Keratinocyte (primary cell): ENCODE measurements at regions not wholly inside any gene's neighbourhood (a gene's known extent, or its start where the extent isn't known, plus 50 kb on each side); places are given as distances from the start of the nearest gene placed in this dataset.

Source experiments
- DNase-seq: peaks from one replicate; pipeline ENCODE4 v3.0.0-alpha.2; 2011; ENCODE audit warnings: low read depth, missing footprints, low spot score
- FAIRE-seq: peaks from 2 replicates; lab custom pipeline; 2011; peaks lifted over from hg19 to GRCh38; lab: Jason Lieb, UNC
- H2AFZ ChIP-seq: 2 replicates; pipeline ENCODE4 v1.6.0; 2012; ENCODE audit warnings: low read length, control low read depth, inconsistent platforms; ENCODE audit not compliant: control insufficient read depth
- H3K27ac ChIP-seq: 2 replicates; pipeline ENCODE4 v1.5.1; 2011; ENCODE audit warnings: low read length; ENCODE audit not compliant: control insufficient read depth, insufficient read depth
- H3K27me3 ChIP-seq: 3 replicates; pipeline ENCODE4 v1.6.0; 2011; ENCODE audit warnings: low read length; ENCODE audit not compliant: control insufficient read depth, insufficient read depth; ENCODE audit errors: extremely low read depth
- H3K36me3 ChIP-seq, 2 experiments: 2 replicates in 1 of 2; 3 replicates in 1 of 2; pipeline ENCODE4 v1.5.1; 2011; ENCODE audit warnings: low read length in 2 of 2, mild to moderate bottlenecking in 1 of 2; ENCODE audit not compliant: control insufficient read depth in 2 of 2, insufficient read depth in 2 of 2; ENCODE audit errors: extremely low read depth in 1 of 2
- H3K4me1 ChIP-seq: 3 replicates; pipeline ENCODE4 v1.5.1; 2011; ENCODE audit warnings: low read length; ENCODE audit not compliant: control insufficient read depth, insufficient read depth; ENCODE audit errors: extremely low read depth
- H3K4me2 ChIP-seq: 3 replicates; pipeline ENCODE4 v1.6.0; 2011; ENCODE audit warnings: low read depth, low read length; ENCODE audit not compliant: control insufficient read depth, insufficient read depth; ENCODE audit errors: extremely low read depth
- H3K4me3 ChIP-seq, 3 experiments: fragments of 200-600 bp in 1 of 3; sonication (generic) in 1 of 3; 2 replicates in 2 of 3; 3 replicates in 1 of 3; pipeline ENCODE4 v1.5.1; 2011 to 2016; ENCODE audit warnings: low read length in 3 of 3, mild to moderate bottlenecking in 3 of 3, control low read depth in 2 of 3, inconsistent platforms in 1 of 3, low read depth in 1 of 3, mixed read lengths in 1 of 3, mixed run types in 1 of 3, moderate library complexity in 1 of 3; ENCODE audit not compliant: control insufficient read depth in 2 of 3, insufficient read depth in 2 of 3; ENCODE audit errors: extremely low read depth in 1 of 3
- H3K79me2 ChIP-seq: 2 replicates; pipeline ENCODE4 v1.6.0; 2012; ENCODE audit warnings: low read length; ENCODE audit not compliant: control insufficient read depth, insufficient read depth
- H3K9ac ChIP-seq: 3 replicates; pipeline ENCODE4 v1.6.0; 2011; ENCODE audit warnings: low read length; ENCODE audit not compliant: control insufficient read depth, insufficient read depth; ENCODE audit errors: extremely low read depth
- H3K9me1 ChIP-seq: 3 replicates; pipeline ENCODE4 v1.6.0; 2011; ENCODE audit warnings: low read length; ENCODE audit not compliant: control insufficient read depth, insufficient read depth; ENCODE audit errors: extremely low read depth
- H3K9me3 ChIP-seq: 2 replicates; pipeline ENCODE4 v1.5.1; 2012; ENCODE audit warnings: low read depth, low read length; ENCODE audit not compliant: control insufficient read depth
- H4K20me1 ChIP-seq: 3 replicates; pipeline ENCODE4 v1.6.0; 2011; ENCODE audit warnings: low read length; ENCODE audit not compliant: control insufficient read depth, insufficient read depth; ENCODE audit errors: extremely low read depth
- CTCF ChIP-seq, 3 experiments: IDR thresholded peaks in 1 of 3; conservative IDR thresholded peaks in 1 of 3; optimal IDR thresholded peaks in 1 of 3; 2 replicates in 2 of 3; 3 replicates in 1 of 3; pipeline versions ENCODE3 to v1.5.1; 2011; ENCODE audit warnings: low read length in 3 of 3, mild to moderate bottlenecking in 3 of 3, moderate library complexity in 2 of 3, control low read depth in 1 of 3, inconsistent platforms in 1 of 3; ENCODE audit not compliant: insufficient read depth in 2 of 3; ENCODE audit errors: extremely low read depth in 1 of 3
- EZH2 ChIP-seq: IDR thresholded peaks from one replicate; pipeline ENCODE4 v1.6.1; 2012; ENCODE audit warnings: inconsistent platforms, mild to moderate bottlenecking, low read length, moderate library complexity
- dilution Hi-C: fragments of 300-500 bp; cut with MboI; formaldehyde crosslinking; loops from one replicate; pipeline ENCODE4 v1.7.0; 2020; ENCODE audit warnings: low sequenced_read_pairs; ENCODE audit not compliant: extremely low pct_ligation_motif_present

DNA sequence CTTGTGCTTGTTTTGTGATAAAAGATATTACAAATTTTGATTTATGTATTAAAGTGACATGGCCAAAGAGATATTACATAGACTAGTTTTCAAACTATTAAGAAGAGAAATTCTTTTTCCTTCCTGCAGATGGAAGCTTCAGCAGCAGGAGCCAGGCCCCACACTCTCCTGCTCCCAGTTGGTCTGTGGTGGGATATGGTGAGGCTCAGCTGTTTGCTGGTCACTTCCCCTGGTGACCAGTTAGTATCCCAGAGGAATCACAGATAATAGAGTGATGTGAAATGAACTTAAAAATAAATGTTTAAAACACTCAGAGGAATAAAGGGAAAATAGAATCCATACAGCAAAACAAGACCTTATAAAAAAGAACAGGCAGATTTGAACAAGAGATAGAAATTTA, 154.7 kb downstream of the KTN1 start:
- Histone ChIP-seq H3K79me2 (no peaks in the 10 kb centered on the region), H4K20me1 (no peaks in the 10 kb centered on the region), H3K4me1 (no peaks in the 10 kb centered on the region), H3K9ac (no peak overlapping the region), H3K27ac (no peak overlapping the region), H3K36me3 (no peaks in the 10 kb centered on the region), H3K4me2 (no peak overlapping the region), H3K9me3 (peaks cover 2% of the 10 kb centered on the region), H3K27me3 (peaks cover 1% of the 10 kb centered on the region), H3K9me1 (no peaks in the 10 kb centered on the region), H3K4me3 (no peak overlapping the region), H2AFZ (no peak overlapping the region)
- TF ChIP-seq CTCF (optimal IDR thresholded peaks at IDR 0.05 in 1 of 3, IDR thresholded peaks at IDR 0.05 in 1 of 3, conservative IDR thresholded peaks at IDR 0.05 in 1 of 3; ENCODE audit: extremely low read depth in 1 of 3, insufficient read depth in 2 of 3, low read length in 3 of 3) (no peak), EZH2 (no peak)
- no peak for FAIRE-seq
- DNase-seq: no peak
- dilution Hi-C loops: no loop called here

DNA sequence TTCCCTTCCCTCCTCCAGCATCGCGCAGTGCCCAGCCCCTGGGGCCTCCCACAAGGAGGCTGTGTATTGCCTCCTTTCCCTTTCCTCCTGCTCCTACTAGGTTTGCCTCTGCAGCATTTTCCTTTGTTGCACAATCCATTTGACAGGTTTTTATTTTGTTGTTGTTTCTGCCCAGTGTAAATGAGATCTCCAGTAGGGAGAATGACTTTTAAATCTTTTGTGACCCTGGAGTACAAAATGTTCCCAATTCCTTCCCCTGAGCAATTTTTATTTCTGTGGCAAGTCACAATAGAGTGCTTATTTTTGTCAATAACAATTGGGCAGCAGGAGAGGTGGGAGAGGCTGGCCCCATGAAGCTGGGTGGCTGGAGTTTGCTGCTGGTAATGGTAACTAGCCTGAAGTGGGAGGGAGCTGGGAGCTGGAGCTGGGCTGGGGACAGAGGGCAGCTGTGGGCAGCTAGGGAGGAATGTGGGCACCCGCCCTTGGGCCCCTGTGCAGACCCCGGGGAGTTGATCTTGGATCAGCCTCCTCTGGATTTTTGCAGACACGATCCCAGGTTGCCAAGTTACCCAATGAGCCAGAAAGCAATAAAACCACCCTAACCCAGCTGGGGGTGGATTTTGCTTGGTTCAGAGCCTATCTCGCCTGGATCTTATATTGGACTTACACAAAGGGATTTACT, 160.1 kb downstream of the KTN1 start:
- dilution Hi-C loops: no loop called here
- TF ChIP-seq EZH2 (no peak), CTCF (optimal IDR thresholded peaks at IDR 0.05 in 1 of 3, IDR thresholded peaks at IDR 0.05 in 1 of 3, conservative IDR thresholded peaks at IDR 0.05 in 1 of 3; ENCODE audit: extremely low read depth in 1 of 3, insufficient read depth in 2 of 3, low read length in 3 of 3) (no peak)
- Histone ChIP-seq H3K4me3 (no peak overlapping the region), H3K9ac (no peak overlapping the region), H3K9me3 (peaks cover 2% of the 10 kb centered on the region), H2AFZ (no peak overlapping the region), H3K79me2 (no peaks in the 10 kb centered on the region), H3K36me3 (no peaks in the 10 kb centered on the region), H3K9me1 (no peaks in the 10 kb centered on the region), H3K27ac (no peak overlapping the region), H3K27me3 (peaks cover 7% of the 10 kb centered on the region), H4K20me1 (no peaks in the 10 kb centered on the region), H3K4me1 (no peaks in the 10 kb centered on the region), H3K4me2 (no peak overlapping the region)
- no peak for DNase-seq
- FAIRE-seq: no peak
